HCT116 (cell line): ENCODE measurements at regions not wholly inside any gene's neighbourhood (a gene's known extent, or its start where the extent isn't known, plus 50 kb on each side); places are given as distances from the start of the nearest gene placed in this dataset.

ENCODE experiments used
- ATAC-seq: fragments of 200-7000 bp; cut with Tn5 transposase; 2 replicates; pipeline ENCODE4 v1.9.1; 2020; ENCODE audit warnings: mild to moderate bottlenecking, moderate library complexity
- BruUV-seq: library from RNA; stranded (reverse); fragments of 400-500 nt; replicated peaks from 2 replicates; lab custom pipeline; 2021; lab: Mats Ljungman, UMichigan
- CTCF ChIA-PET: fragments of 300-600 bp; sonication (Branson Sonifier 250); formaldehyde crosslinking; loops from one replicate; lab custom pipeline; 2021; ENCODE audit warnings: antibody characterized with exemption; lab: Charles Lee
- POLR2A ChIA-PET: fragments of 300-600, 350-600 bp; sonication (Branson Sonifier 250); formaldehyde crosslinking; loops from one replicate; lab custom pipeline; 2021; ENCODE audit warnings: antibody characterized with exemption; lab: Charles Lee
- RAD21 ChIA-PET, 2 experiments: fragments of 300-600 bp; sonication (Branson Sonifier 250); formaldehyde crosslinking; loops; one replicate each; lab custom pipeline; 2023; ENCODE audit warnings: low total read pairs in 2 of 2; ENCODE audit not compliant: uncharacterized antibody in 2 of 2, unreplicated experiment in 2 of 2, low non-redundant PET in 1 of 2; lab: Charles Lee
- DNase-seq: peaks from one replicate; pipeline ENCODE4 v3.0.0-alpha.2; 2010; ENCODE audit warnings: low read depth, low spot score
- H2AFZ ChIP-seq: fragments of 200-600 bp; shearing (Covaris generic), sonication (generic); 2 replicates; pipeline ENCODE4 v1.6.1; 2017; ENCODE audit warnings: low read depth, mixed run types, mixed read lengths, antibody characterized with exemption, low read length; ENCODE audit not compliant: poor library complexity, severe bottlenecking
- H3K27ac ChIP-seq: 2 replicates; pipeline ENCODE4 v1.5.1; 2012; ENCODE audit warnings: low read depth, low read length
- H3K27me3 ChIP-seq: fragments of 200-600 bp; sonication (generic); 2 replicates; pipeline ENCODE4 v1.6.1; 2016; ENCODE audit warnings: mixed run types, low read length, mixed read lengths; ENCODE audit not compliant: insufficient read depth
- H3K36me3 ChIP-seq, 2 experiments: fragments of 200-500 bp in 1 of 2; fragments of 200-600 bp in 1 of 2; sonication (Bioruptor generic) in 1 of 2; sonication (generic) in 1 of 2; 2 replicates each; pipeline versions ENCODE4 v1.5.1 to v1.6.1; 2014 to 2016; ENCODE audit warnings: low read length in 2 of 2, inconsistent platforms in 1 of 2, mixed read lengths in 1 of 2, mixed run types in 1 of 2; ENCODE audit not compliant: insufficient read depth in 2 of 2, control insufficient read depth in 1 of 2
- H3K4me1 ChIP-seq, 2 experiments: fragments of 200-600 bp in 1 of 2; sonication (generic) in 1 of 2; 2 replicates each; pipeline versions ENCODE4 v1.5.1 to v1.6.1; 2012 to 2017; ENCODE audit warnings: low read length in 2 of 2, inconsistent platforms in 1 of 2, mild to moderate bottlenecking in 1 of 2, mixed read lengths in 1 of 2, mixed run types in 1 of 2, moderate library complexity in 1 of 2; ENCODE audit not compliant: insufficient read depth in 2 of 2, control insufficient read depth in 1 of 2
- H3K4me2 ChIP-seq: fragments of 200-600 bp; sonication (generic); 2 replicates; pipeline ENCODE4 v1.6.1; 2017; ENCODE audit warnings: mixed run types, low read length, mixed read lengths
- H3K4me3 ChIP-seq, 2 experiments: fragments of 200-600 bp in 1 of 2; sonication (generic) in 1 of 2; replicated peaks in 1 of 2; 2 replicates each; pipeline ENCODE4 v1.5.1; 2011 to 2016; ENCODE audit warnings: low read length in 2 of 2, control low read depth in 1 of 2, low read depth in 1 of 2, mild to moderate bottlenecking in 1 of 2, mixed read lengths in 1 of 2, mixed run types in 1 of 2
- H3K79me2 ChIP-seq: fragments of 200-600 bp; sonication (generic); 2 replicates; pipeline ENCODE4 v1.6.1; 2017; ENCODE audit warnings: mild to moderate bottlenecking, mixed run types, low read length, moderate library complexity, mixed read lengths; ENCODE audit not compliant: insufficient read depth
- H3K9ac ChIP-seq: fragments of 200-600 bp; sonication (generic); 2 replicates; pipeline ENCODE4 v1.6.1; 2016; ENCODE audit warnings: low read length, mixed read lengths
- H3K9me2 ChIP-seq: fragments of 200-600 bp; sonication (generic), shearing (Covaris generic); 2 replicates; pipeline ENCODE4 v1.6.1; 2017; ENCODE audit warnings: mixed run types, mild to moderate bottlenecking, moderate library complexity; ENCODE audit not compliant: insufficient read depth
- H3K9me3 ChIP-seq, 2 experiments: fragments of 200-500 bp in 1 of 2; fragments of 200-600 bp in 1 of 2; sonication (Bioruptor generic) in 1 of 2; sonication (generic) in 1 of 2; 2 replicates each; pipeline ENCODE4 v1.6.1; 2014 to 2017; ENCODE audit warnings: low read length in 2 of 2, mixed read lengths in 2 of 2, inconsistent platforms in 1 of 2, low read depth in 1 of 2, mild to moderate bottlenecking in 1 of 2, mixed run types in 1 of 2, moderate library complexity in 1 of 2; ENCODE audit not compliant: control insufficient read depth in 1 of 2, insufficient read depth in 1 of 2
- H4K20me1 ChIP-seq: fragments of 200-600 bp; sonication (generic), shearing (Covaris generic); 2 replicates; pipeline ENCODE4 v1.6.1; 2017; ENCODE audit warnings: mixed run types, mild to moderate bottlenecking, moderate library complexity; ENCODE audit not compliant: insufficient read depth
- CBX3 ChIP-seq: IDR thresholded peaks from 2 replicates; pipeline ENCODE4 v1.6.1; 2012; ENCODE audit warnings: low read depth
- EGR1 ChIP-seq: IDR thresholded peaks from 2 replicates; pipeline ENCODE4 v1.6.1; 2012; ENCODE audit warnings: low read depth
- ELF1 ChIP-seq: IDR thresholded peaks from 2 replicates; pipeline ENCODE4 v1.6.1; 2012; ENCODE audit warnings: low read depth, borderline replicate concordance
- EZH2 ChIP-seq: fragments of 200-600 bp; sonication (generic); IDR thresholded peaks from 2 replicates; pipeline ENCODE4 v1.6.1; 2017; ENCODE audit warnings: antibody characterized with exemption, mixed run types
- EZH2phosphoT487 ChIP-seq: fragments of 200-600 bp; IDR thresholded peaks from 2 replicates; pipeline ENCODE4 v1.6.1; 2018; ENCODE audit warnings: antibody characterized with exemption, borderline replicate concordance
- JUND ChIP-seq: IDR thresholded peaks from 2 replicates; pipeline ENCODE4 v1.6.1; 2012
- POLR2A ChIP-seq: IDR thresholded peaks from 2 replicates; pipeline ENCODE4 v1.7.0; 2011; ENCODE audit warnings: borderline replicate concordance; ENCODE audit not compliant: insufficient read depth, insufficient read length; ENCODE audit errors: extremely low read depth
- POLR2AphosphoS5 ChIP-seq: IDR thresholded peaks from 2 replicates; pipeline ENCODE4 v1.6.1; 2011; ENCODE audit warnings: mild to moderate bottlenecking, low read depth, low read length, moderate library complexity
- SIN3A ChIP-seq: IDR thresholded peaks from 2 replicates; pipeline ENCODE4 v1.6.1; 2012; ENCODE audit warnings: low read depth
- TCF7L2 ChIP-seq: IDR thresholded peaks from 2 replicates; pipeline ENCODE4 v1.7.0; 2011; ENCODE audit warnings: borderline replicate concordance, inconsistent platforms; ENCODE audit not compliant: insufficient read depth, insufficient read length; ENCODE audit errors: extremely low read depth
- YY1 ChIP-seq: IDR thresholded peaks from 2 replicates; pipeline ENCODE4 v1.6.1; 2011; ENCODE audit warnings: low read length, low read depth, moderate library complexity, mild to moderate bottlenecking; ENCODE audit not compliant: insufficient replicate concordance; ENCODE audit errors: extremely low read depth
- ZBTB33 ChIP-seq: IDR thresholded peaks from 2 replicates; pipeline ENCODE4 v1.6.1; 2011; ENCODE audit warnings: mild to moderate bottlenecking, low read length, moderate library complexity; ENCODE audit not compliant: insufficient replicate concordance; ENCODE audit errors: extremely low read depth
- ZFX ChIP-seq: fragments of 450-650 bp; IDR thresholded peaks from 2 replicates; pipeline ENCODE4 v1.6.1; 2017
- ZNF274 ChIP-seq: fragments of 200-500 bp; sonication (Bioruptor generic); IDR thresholded peaks from 2 replicates; pipeline ENCODE4 v1.6.1; 2014; ENCODE audit warnings: mild to moderate bottlenecking, low read depth, low read length, inconsistent platforms
- intact Hi-C: fragments of 100-400 bp; cut with micrococcal nuclease; formaldehyde crosslinking; loops from 2 replicates; pipeline ENCODE4 v1.10.0; 2022
- TF ChIP-seq, protein P1 (sequence below), 3 experiments: fragments of 200-600 bp in 1 of 3; sonication (generic) in 1 of 3; IDR thresholded peaks in 2 of 3; conservative IDR thresholded peaks in 1 of 3; 2 replicates each; pipeline ENCODE4 v1.5.1; 2012 to 2017; ENCODE audit warnings: low read depth in 2 of 3, low read length in 2 of 3, antibody characterized with exemption in 1 of 3, borderline replicate concordance in 1 of 3, control low read depth in 1 of 3, mild to moderate bottlenecking in 1 of 3, mixed read lengths in 1 of 3, mixed run types in 1 of 3, moderate library complexity in 1 of 3; ENCODE audit not compliant: insufficient read depth in 1 of 3
- TF ChIP-seq, protein P2 (sequence below): IDR thresholded peaks from 2 replicates; pipeline ENCODE4 v1.6.1; 2012
- TF ChIP-seq, protein P3 (sequence below): IDR thresholded peaks from 2 replicates; pipeline ENCODE4 v1.6.1; 2012

- Histone ChIP-seq H3K27me3 (no peaks in the 10 kb centered on the region), H3K9ac (no peak overlapping the region), H3K4me1 (no peaks in the 10 kb centered on the region), H3K79me2 (no peaks in the 10 kb centered on the region), H3K36me3 (no peaks in the 10 kb centered on the region), H3K4me2 (no peak overlapping the region), H3K9me3 (no peaks in the 10 kb centered on the region), H3K27ac (no peak overlapping the region), H3K9me2 (no peaks in the 10 kb centered on the region), H3K4me3 (no peak overlapping the region), H2AFZ (no peak overlapping the region), H4K20me1 (no peaks in the 10 kb centered on the region)
- DNase-seq (no peak), ATAC-seq (no peak)
- TF ChIP-seq EZH2 (no peak), ZFX (no peak), ELF1 (no peak), EZH2phosphoT487 (no peak), ZNF274 (no peak), JUND (no peak), CBX3 (no peak), SIN3A (no peak), YY1 (no peak), TCF7L2 (no peak), EGR1 (no peak), POLR2A (no peak), POLR2AphosphoS5 (no peak), ZBTB33 (no peak)
- TF ChIP-seq, protein P1, sequence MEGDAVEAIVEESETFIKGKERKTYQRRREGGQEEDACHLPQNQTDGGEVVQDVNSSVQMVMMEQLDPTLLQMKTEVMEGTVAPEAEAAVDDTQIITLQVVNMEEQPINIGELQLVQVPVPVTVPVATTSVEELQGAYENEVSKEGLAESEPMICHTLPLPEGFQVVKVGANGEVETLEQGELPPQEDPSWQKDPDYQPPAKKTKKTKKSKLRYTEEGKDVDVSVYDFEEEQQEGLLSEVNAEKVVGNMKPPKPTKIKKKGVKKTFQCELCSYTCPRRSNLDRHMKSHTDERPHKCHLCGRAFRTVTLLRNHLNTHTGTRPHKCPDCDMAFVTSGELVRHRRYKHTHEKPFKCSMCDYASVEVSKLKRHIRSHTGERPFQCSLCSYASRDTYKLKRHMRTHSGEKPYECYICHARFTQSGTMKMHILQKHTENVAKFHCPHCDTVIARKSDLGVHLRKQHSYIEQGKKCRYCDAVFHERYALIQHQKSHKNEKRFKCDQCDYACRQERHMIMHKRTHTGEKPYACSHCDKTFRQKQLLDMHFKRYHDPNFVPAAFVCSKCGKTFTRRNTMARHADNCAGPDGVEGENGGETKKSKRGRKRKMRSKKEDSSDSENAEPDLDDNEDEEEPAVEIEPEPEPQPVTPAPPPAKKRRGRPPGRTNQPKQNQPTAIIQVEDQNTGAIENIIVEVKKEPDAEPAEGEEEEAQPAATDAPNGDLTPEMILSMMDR (IDR thresholded peaks at IDR 0.05 in 2 of 3, conservative IDR thresholded peaks at IDR 0.05 in 1 of 3; ENCODE audit: borderline replicate concordance in 1 of 3, insufficient read depth in 1 of 3, low read depth in 2 of 3, low read length in 2 of 3) = no peak
- TF ChIP-seq, protein P2, sequence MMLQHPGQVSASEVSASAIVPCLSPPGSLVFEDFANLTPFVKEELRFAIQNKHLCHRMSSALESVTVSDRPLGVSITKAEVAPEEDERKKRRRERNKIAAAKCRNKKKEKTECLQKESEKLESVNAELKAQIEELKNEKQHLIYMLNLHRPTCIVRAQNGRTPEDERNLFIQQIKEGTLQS = no peak
- TF ChIP-seq, protein P3, sequence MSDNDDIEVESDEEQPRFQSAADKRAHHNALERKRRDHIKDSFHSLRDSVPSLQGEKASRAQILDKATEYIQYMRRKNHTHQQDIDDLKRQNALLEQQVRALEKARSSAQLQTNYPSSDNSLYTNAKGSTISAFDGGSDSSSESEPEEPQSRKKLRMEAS = no peak
- BruUV-seq = no TSS peak
- ChIA-PET POLR2A (no interaction called here), CTCF (no interaction called here), RAD21 (no interaction called here)
- intact Hi-C loops = no loop called here
These were observed 421.3 kb downstream of the CETN3 start for GRCh38 chr5:89988129-89988810.
